GM18505 (cell line): ENCODE measurements at regions not wholly inside any gene's neighbourhood (a gene's known extent, or its start where the extent isn't known, plus 50 kb on each side); places are given as distances from the start of the nearest gene placed in this dataset.
"Not testable (repeated sequence)": the region's sequence is repeated elsewhere in the genome, so short reads cannot be mapped to it uniquely, and the experiment has no call there.

ENCODE experiments used
- ATAC-seq: cut with Tn5 transposase; IDR thresholded peaks from one replicate; pipeline ENCODE4 v1.9.1; 2021; ENCODE audit not compliant: unreplicated experiment
- POLR2A ChIP-seq: IDR thresholded peaks from 4 replicates; pipeline ENCODE4 v1.6.1; 2011; ENCODE audit warnings: borderline replicate concordance; ENCODE audit not compliant: insufficient read depth, insufficient read length; ENCODE audit errors: extremely low read depth

GRCh38 chr10:21368728-21369425, 156.6 kb downstream of the SKIDA1 start:
- TF ChIP-seq POLR2A = no peak
- ATAC-seq = no peak

DNA sequence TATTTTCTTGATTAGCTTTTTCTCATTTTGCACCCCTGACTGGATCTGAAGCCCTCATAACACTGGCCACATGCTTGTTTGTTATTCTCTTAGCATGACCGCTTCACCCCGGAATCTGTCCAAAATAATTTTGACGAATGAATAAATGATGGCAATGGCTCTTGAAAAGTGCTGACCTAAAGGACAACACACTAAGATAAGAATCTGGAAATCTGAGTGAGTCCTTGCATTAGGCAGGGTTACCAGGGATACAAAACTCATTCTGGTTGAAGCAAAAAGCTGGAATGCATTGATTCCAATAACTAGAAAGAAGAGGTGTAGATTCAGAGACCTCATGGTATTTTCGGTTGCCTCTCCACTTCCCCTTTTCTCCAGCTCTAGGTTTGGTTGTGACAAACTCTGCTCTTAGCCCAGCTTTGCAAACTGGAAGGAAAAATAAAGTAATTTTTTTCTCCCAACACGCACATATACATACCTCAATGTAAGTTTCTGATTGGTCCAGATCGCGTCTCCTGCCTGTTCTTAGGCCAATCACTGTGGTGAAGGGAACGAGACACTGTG, 157.4 kb downstream of the SKIDA1 start:
- ATAC-seq = peak; percentile 73
- TF ChIP-seq POLR2A = no peak

DNA sequence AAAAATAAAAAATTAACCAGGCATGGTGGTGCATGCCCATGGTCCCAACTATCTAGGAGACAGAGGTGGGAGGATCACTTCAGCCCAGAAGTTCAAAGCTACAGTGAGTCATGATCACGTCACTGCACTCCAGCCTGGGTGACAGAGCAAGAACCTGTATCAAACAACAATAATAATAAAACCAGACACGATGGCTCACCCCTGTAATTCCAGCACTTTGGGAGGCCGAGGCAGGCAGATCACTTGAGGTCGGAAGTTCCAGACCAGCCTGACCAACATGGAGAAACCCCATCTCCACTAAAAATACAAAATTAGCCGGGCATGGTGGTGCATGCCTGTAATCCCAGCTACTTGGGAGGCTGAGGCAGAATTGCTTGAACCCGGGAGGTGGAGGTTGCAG, 159.4 kb downstream of the SKIDA1 start:
- ATAC-seq = not testable (repeated sequence)

GRCh38 chr10:21364196-21365114, 161.0 kb downstream of the SKIDA1 start:
- TF ChIP-seq POLR2A = no peak
- no peak for ATAC-seq

GRCh38 chr10:21363731-21364104, 161.8 kb downstream of the SKIDA1 start:
- no peak for TF ChIP-seq POLR2A
- ATAC-seq = no peak

DNA sequence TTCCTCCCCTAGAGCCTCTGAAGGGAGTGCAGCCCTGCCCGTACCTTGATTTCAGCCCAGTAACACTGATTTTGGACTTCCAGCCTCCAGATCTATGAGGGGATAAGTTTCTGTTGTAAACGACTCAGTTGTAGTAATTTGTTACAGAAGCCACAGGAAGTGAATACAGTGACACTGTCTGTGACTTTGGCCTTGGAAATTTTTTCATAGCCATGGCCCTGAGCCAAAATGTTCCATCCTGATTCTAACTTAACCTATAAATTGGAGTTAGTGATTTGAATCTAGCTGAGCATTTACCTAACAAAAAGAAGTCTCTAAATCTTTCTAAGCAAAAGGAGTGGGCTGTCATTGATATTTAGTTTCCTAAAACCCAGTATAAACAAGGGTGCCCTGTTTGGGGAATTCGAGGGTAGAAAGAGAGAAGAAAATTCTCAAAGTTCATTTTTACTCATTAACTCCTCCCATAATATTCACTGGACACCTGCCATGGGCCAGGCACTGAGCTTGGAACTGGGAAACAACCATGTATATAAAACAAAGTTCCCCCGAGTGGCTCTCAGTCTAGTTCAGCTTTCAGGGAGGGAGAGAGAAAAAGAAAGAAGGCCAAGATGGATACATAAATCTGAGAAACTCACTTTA, 162.3 kb downstream of the SKIDA1 start:
- TF ChIP-seq POLR2A = no peak
- no peak for ATAC-seq

DNA sequence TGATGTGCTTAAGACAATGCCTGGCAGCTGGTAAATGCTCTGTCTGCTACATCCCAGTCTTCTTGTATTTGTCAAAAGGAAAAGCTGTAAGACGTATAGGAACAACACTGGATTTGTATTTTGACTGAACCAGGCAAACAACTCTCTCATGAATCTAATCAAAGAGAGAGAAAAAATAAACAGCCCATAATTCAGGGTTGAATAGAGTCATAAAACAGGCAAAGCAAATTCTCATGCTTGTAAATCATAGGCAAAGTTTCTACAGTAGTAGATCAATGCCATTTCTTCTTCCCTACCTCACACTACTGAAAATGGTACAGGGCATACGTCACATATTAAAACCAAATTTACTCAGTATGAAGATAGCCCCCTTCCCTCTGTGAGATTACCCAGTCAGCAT, 166.3 kb downstream of the SKIDA1 start:
- no peak for ATAC-seq

DNA sequence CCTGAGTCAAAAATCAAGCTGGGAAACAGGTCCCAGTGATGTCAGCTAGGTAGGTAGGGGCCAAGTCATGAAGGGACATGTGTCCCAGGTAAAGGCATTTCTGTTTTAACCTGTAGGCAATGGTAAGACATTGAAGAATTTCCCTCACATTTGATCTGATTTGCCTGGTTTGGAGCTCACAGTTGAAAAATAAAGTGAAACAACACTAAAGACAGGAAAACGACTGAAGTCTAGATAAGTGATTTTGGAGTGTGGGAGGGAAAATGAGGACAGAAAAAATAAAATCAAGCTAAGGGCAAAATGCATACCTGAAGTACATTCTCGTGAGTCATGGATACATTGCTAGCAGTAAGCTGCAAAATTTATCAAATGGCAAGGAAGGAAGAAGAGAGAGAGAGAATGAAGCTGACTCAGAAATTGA, 169.9 kb downstream of the SKIDA1 start:
- ATAC-seq = no peak
- TF ChIP-seq POLR2A = no peak

More for the DNA sequence above, 166.3 kb downstream of the SKIDA1 start:
- no peak for TF ChIP-seq POLR2A

DNA sequence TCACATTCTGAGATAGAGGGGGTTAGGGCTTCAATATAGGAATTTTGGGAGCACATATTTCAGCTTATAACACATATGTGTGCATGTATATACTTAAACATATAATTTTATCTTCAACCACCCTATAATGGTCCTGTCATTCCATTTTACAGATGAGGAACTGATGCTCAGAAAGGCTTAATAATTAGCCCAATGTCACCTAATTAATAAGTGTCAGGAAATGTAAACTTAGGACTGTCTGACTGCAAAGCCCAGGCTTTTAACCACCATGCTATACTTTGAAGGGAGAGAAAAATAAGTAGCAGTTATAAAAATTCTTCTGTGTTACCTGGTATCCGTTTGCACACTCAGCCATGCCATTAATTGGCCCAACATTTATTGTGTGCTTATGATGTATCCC, 172.6 kb downstream of the SKIDA1 start:
- ATAC-seq = no peak
- no peak for TF ChIP-seq POLR2A

GRCh38 chr10:21351594-21351993, 173.9 kb downstream of the SKIDA1 start:
- ATAC-seq = not testable (repeated sequence)

- ATAC-seq = no peak
- TF ChIP-seq POLR2A = no peak
Measured at GRCh38 chr10:21349912-21350286, 175.6 kb downstream of the SKIDA1 start.

DNA sequence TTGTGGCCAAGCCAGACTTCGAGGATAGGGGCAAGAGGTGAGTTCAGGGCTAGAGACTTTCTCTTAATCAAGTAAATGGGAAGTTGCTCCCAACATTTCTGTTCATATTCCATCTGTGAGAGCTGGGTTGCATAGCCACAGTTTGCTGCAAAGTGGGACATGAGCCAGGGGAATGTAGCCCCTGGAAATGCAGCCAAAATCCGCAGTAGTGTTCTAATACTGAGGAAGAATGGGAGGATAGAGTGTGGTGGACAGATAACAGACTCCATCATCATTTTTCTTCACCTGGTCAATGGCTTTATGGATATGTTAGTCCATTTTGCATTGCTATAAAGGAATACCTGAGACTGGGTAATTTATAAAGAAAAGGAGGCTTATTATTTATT, 177.7 kb downstream of the SKIDA1 start:
- ATAC-seq = no peak

DNA sequence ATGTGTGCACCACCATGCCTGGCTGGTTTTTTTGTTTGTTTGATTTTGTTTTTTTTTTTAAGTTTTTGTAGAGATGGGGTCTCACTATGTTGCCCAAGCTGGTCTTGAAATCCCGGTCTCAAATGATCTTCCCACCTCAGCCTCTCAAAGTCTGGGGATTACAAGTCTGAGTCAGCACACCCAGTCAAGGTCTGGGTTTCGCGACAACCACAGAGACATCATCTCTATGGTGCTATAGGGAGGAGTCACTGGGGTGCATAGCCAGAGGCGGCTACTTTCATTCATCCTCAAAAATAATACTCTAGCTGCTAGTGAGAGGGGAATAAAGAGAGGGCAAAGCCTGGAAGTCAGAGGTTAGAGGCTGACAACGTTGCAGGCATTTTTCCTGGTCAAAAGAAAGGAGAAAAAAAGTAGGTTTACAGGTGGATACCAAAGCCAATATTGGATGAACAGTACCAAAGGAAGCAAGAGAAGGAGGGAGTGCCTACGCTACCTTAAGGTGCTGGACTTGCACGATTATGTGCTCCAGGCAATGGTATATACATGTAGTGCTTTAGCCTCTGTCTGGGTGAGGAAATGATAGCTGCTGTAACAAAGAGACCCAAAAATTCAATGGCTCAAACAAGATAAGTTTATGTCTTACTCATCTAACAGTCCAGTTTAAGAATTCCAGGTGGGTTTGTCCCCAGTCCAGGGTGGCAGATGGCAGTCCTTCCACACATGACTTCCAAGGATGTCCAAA, 178.3 kb downstream of the SKIDA1 start:
- TF ChIP-seq POLR2A = no peak

More for the DNA sequence above, 177.7 kb downstream of the SKIDA1 start:
- TF ChIP-seq POLR2A = no peak

More for the DNA sequence above, 178.3 kb downstream of the SKIDA1 start:
- ATAC-seq = no peak
